Germinal center (tissue), 1 donor: ENCODE measurements at regions not wholly inside any gene's neighbourhood (a gene's known extent, or its start where the extent isn't known, plus 50 kb on each side); places are given as distances from the start of the nearest gene placed in this dataset.

Experiments
- DNase-seq: peaks from one replicate; pipeline ENCODE4 v3.0.0; 2012; ENCODE audit warnings: mixed read lengths, low spot score

DNA sequence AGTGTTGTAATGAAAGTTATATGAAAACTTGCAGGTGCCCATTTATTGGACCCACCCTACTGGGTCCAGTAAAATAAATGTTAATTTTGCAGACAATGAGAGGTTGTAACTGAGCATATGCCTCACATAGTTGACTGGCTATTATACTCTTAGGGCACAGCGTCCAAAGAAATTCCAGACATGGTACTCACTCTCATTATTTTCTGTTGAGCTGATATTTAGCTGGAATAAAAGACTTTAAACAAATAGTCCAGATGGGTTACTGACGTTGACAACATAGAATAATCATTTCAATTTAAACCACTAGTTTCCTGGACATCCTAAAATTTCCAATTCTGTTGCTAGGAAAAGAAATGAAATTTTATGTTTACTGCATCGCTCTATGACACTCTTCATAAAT, 174.5 kb downstream of the ZNF365 start:
- no peak for DNase-seq

DNA sequence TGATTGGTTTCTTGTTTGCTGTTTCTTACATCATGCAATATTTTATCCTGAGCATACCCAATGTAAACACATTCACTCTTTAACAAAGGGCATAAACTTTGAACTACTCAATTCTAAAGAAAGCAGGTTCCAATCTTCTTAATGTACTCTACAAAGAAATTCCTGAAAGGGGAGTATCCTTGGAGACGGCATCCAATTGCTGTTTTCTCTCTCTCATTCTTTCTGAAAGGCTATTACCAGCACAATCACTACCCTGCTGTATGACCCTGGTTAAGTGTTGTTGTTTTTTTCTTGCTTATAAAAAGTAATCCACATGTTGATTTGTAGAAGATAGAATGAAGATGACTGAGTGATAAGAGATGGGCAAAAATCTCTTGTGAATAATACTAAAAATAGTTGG, 176.0 kb downstream of the ZNF365 start:
- DNase-seq = no peak

DNA sequence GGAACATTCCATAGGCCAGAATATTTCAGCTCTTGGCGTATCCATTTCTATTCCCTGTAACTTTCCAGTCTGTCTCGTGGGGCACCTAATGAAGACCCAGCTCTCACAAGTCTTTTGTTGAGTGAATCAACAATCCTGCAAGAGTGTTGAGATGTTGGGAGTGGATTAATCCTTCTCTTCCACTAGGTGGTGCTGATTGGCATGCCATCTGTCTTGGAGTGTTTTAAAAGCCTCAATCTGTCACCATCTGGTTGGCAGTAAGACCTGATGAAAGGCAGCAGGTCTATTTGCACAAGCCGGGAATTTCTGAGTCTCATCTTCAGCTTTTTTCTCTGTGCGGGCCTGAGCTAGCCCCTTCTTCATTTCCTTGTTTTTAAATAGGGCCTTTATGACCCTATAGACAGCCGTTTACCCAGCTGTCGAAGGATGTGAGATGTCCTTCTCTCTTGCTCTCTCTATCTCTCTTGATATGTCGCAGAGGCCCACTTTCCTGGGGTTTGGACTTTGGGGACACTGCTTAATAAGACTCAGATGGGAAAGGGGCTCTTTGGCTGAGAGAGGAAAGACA, 180.5 kb downstream of the ZNF365 start:
- DNase-seq = peak; percentile 36

DNA sequence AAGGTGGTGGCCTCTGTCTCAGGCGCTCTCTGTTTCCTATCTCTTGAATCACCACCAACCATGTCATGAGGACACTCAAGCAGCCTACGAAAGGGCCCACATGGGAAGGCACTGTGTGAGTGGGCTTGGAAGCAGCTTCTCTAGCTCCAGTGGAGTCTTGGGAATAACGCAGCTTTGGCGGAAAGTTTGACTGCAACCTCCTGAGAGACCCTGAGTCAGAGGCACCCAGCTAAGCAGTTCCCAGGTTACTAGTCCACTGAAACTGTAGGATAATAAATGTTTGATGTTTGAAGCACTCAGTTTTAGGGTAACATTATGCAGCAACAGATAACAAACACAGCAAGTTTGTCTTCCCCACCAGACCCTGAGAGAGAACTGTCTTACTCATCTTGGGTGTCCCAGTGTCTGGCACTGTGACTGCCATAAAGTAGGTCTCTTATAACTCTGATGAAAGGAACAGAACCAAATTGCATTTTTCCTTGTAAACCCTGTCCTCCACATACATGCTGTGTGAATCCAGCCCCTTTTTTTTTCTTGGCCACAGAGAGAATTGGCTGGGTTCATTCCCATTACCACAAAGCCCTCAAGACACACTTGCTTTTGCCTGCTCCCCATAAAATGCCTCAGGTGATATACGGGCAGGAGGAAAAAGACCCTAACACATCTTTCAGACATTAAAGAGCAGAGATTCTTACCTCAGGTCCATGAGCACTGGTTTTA, 185.5 kb downstream of the ZNF365 start:
- DNase-seq = no peak

DNA sequence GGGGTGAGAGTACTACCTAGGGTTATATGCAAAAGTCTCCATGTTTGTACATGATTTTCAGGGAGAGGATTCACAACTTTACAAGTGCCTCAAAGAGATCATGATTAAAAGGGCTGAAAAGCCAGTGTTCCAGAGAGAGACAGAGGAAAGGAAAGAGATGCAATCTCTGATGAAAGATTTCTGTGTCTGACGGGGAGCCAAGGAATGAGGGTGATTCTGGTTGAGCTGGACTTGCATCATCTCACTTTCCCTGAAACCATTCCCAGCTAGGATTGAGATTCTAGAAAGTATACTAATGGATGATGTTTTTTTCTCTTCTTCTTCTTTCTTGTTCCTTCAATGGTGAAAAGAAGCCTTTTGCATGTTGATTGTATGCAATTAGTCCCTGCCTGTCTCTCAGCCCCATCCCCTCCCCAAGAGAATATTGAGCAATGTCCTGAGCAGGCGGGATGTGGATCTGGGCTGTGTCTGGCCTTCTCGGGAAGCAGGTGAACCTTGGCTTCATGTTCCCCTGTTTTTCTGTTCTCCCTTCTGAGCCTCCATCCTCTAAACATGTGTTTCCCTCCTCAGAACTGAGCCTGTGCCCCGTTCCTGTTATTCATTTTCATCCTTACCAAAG, 186.1 kb downstream of the ZNF365 start:
- DNase-seq = no peak

DNA sequence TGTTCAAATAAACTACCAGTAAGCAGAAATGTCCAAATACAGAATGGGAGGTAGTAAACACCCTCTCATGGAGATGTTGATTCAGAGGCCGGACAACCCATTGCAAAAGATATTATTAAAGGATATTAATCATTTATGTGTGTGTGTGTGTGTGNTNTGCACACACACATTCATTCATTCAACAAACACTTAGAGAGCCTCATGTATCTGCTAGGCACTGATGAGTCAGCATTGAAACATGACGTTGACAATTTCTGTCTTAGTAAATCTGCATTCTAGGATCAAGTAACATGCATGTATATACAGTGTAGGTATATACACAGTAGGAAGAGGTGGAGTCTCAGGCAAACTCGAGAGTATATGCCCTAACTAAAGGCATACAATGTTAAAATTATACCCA, 187.0 kb downstream of the ZNF365 start:
- DNase-seq = no peak

DNA sequence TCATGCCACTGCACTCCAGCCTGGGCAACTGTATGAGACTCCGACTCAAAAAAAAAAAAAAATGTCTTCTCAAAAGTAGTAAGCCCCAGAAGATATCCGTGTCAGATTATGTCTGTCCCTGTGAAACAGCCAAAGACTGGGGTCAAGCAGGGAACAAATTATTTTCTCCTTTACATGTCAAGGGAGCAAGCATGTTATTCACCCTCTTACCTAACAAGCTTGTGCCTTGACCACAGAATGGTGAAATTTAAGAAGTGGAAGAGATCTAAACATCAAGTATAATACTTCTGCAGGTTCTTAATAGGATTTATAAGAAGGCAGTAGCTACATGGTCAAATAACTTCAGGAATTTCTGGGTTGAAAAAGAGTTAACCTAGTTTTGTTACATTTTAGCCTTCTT, 187.9 kb downstream of the ZNF365 start:
- no peak for DNase-seq

DNA sequence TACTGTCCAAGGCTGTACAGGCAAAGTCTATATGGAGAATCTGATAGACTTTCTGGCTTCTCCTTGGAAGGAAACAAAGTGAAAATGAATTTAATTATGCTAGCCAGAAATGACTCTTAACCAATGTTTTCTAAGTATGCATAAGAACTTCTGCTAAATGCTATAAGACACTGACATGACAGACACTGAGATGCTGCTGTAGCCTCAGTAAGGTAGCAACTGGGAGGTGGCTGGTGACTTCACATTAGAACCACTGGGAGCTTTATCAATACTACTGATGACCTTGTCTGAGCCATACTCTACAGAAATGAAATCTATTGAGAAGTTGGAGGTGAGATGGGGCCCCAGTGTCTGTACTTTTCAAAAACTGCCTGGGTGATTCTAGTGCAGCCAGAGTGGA, 188.6 kb downstream of the ZNF365 start:
- no peak for DNase-seq

DNA sequence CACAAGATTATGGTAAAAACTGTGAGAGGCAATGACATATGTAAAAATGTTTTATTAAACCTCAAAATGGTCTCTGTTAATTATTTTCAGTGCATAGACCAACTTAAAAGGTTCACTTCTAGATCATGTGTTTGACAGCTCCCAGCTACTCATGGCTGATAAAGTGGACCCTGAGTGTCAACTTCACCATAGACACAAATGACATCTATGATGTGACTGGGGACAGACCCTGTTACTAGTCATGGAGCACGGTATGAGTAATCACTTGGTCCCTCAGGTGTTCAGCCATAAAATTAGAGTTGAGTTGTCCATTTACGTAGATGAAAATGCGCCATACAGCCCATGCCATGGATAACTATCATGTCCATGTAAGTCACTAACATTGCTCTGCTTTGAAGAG, 199.8 kb downstream of the ZNF365 start:
- no peak for DNase-seq

DNA sequence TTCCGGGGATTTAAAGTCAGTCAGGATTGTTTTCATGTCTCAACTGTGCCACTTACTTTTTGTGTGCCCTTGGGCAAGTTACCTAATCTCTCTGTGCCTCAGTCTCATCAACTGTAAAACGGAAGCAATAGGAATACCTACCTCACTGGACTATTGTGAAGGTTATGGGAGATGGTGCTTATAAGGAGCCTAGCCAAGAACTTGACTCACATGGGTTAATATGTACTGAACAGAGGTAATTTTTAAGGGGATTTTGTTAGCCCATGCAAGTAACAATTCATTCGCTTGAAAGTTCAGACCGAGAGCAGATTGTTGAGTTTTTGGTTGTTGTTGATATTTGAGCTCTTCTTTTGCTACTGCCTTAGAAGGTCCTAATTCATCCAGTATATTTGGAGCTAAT, 202.9 kb downstream of the ZNF365 start:
- DNase-seq = no peak

DNA sequence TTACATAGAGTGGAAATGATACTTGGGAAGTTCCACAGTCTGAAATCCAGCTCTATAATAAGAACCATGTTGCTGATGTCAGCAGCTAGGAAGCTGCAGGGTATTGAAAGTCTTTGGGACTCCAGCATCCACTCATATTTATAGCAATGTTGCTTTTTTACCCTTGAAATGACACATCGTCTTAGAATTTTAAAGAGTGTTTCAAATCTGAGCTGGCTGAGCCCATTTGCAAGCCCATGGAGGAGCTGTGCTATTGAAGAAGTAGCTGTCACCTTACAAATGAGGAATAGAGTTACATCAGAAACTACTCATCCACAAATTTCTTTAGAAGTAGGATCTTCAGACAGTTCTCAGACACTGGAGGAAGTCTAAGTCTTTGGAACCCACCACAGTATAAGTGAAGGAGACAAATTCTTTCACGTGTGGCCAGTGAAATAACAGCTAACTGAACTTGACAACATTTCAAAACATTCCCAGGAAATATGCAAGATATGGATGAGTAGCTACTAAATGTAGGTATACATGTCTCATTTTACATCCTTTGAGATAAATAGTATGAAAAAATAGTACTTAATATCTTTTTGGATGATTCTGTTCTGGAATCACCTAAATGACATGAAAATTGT, 203.6 kb downstream of the ZNF365 start:
- no peak for DNase-seq

DNA sequence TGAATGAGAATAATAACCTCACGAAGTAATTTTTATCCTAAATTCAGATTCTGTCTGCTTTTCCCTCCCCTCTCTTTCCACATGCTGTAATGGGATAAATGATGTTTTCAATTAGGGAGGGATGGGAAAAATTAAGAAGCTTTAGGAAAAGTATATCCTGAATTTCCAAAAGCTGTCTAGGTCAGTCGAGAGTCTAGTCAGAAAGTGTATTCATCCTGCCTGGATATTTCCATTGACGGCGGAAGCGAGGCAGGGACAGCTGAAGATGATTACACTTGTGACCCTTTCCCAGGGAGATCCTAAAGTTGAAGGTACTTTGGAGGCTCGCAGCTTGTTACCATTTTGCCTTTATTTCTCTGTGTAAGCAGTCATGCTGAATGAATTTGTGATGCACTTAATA, 204.1 kb downstream of the ZNF365 start:
- no peak for DNase-seq

DNA sequence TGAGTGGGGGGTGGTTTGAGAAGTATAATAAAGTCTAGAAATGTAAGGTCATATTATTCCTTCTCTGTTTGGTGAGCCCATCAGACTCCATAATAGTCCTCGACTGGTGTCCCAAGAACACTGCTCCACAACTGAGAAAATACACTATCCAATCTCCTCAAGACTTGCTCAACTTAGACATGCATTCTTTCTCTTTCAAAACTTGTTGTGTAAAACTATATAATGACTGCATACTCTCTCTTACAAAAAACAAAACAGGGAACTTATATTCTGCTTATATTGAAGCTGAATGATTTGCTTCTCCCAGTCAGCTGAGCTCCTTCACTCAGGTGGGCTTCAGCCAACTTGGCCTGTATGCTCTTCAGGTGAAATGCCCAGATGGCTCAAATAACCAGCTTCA, 204.7 kb downstream of the ZNF365 start:
- no peak for DNase-seq

DNA sequence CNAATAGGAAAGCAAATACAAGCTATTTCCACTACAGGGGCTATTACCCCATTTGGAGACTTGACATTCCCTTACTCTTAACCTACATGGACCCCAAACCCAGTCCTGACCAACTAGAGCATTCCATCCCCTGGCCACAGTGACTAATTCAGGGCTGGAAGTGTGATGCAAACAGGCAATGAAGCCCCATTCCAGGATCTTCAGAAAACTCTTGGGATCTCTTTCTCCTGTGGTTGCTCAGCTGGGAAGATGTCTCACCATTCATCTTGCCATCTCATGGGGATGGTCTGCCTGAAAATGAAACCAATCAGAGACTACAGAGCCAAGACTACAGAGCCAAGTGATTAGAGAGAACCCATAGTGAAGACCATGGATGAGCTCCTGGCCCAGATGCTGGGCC, 206.2 kb downstream of the ZNF365 start:
- no peak for DNase-seq

DNA sequence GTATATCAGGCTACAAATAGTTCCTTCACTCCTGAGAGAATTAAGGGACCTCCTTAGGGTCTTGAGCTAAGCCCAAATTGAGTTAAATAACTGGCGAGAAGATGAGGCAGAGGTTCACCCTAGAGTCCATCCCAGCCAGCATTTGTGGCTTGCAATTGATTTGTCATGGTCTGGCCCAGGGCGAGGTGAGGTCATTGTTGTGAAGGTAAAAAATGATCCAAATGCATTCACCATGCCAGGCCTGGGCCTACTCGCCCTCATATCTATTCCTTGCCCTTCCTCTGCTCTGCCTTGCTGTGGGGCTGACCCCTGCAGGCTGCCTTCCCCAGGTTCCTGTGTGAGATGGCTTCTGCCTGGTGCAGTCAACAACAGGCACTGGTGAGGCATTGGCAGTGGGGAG, 207.2 kb downstream of the ZNF365 start:
- no peak for DNase-seq

DNA sequence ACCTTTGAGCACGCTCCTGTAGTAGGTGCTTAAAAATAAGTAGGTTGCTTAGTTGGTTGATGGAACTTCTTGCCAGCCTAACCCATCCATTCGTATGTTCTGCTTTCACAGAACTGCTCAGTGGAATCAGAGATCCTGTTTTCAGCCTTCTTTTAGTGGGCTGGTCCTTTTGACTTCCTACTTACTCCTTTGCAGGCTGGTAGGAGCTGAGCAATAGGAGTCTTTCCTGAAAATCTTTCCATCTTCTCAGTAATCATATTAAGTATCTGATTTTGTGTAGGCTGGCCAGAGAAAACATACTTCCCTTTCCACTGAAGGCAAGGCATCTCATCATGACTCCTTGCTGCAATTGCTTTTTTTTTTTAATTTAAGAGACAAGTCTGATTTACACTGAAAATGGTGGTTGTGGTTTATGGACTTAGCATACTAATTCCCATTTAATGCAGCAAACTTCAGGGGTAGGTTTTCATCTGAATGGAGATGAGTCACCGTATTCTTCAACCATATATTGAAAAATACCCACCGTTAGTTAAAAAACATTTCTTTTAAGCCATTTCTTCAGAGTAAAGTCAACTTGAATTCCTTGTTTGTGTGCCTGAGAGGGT, 208.0 kb downstream of the ZNF365 start:
- no peak for DNase-seq

DNA sequence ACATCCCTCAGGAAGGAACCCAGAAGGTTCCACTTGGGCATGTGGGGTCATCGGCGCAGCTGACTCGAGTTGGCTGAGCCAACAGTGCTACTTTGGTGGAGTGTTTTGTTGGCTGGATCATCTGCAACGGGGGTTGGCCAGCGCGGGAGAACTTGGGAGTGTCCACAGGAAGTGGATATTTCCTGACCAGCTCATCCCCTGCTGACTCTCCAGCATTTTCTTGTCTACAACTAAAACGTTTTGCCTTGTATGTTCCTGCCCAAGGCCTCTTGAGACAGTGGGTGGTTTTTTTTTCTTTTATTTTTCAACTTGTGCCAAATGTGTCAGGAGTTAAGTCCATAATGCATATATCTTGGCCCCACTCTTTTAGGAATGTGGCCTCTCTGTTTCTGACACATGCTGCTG, 208.6 kb downstream of the ZNF365 start:
- DNase-seq = no peak

DNA sequence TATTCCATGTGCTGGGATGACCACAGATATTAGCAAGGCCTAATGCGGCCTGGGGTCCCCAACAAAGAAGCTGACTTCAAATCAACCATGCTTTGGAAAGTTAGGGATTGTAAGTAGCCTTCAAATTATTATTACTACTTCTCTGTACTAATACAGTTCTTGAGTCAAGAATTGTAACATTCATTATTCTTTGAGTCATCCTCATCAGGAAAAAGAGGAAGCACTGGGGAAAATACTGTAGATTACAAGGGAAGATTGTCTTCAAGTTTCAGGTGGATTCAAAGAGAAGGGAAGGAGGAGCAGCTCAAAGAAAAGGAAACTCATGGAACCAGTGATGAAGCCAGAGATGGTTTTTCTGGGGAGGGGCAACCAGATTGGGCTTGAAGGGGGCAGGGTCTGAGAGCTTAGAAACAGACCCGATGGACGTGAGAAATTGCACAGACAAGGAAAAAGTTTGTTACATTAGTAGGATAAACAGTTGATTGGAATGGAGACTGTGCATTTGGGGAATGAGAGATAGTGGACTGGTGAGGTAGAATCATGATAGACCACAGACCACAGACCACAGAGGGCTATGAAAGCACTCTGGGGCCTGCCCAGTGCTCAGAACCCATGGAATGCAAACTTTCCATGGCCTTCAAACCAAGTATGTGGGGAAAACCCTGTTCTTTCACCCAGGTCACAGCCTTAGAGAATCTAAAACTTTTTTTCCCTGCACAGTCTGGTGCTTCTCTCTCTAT, 209.9 kb downstream of the ZNF365 start:
- no peak for DNase-seq

DNA sequence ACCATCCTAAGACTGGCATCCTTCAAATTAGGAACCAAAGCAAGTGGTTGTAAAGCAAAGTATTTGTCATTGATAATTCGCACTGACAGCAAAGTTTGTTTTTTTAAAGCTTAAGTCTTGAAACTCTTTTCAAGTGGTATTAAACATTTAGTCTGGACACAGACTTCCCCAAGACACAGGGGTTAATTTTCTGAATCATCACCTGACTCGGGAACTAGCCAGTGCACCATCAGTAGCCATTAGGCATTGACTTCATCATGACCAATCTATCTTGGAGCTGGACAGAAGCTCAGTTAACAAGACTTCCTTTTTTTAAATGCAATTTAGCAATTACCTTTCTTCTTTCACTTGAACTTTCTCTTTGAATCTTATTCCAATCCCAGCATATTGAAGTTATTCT, 210.6 kb downstream of the ZNF365 start:
- DNase-seq = no peak

DNA sequence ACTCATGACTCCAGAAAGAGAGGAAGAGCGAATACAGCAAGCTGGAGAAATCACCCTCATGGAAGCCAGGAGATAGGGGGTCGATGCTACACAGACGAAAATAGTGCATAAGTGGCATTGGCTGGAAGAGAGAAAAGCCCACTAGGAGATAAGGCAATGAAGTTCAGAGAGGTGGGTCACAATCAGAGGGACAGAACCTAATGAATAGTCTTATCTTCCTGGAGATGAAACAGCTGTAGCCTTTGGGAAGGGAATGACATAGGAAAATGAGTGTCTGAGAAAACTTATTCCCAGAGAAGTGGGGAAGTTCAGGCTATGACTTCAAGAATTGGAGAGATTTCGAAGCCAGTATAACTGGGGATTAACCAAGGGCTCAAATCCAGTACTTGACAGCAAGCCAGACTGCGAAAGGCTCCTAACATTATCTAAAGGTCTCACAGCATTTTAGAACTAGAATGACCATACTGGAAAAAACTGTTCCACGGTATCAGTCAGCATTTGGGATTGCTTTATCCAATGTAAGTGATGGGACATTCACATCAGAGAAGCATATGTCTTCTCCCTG, 211.1 kb downstream of the ZNF365 start:
- DNase-seq = no peak

DNA sequence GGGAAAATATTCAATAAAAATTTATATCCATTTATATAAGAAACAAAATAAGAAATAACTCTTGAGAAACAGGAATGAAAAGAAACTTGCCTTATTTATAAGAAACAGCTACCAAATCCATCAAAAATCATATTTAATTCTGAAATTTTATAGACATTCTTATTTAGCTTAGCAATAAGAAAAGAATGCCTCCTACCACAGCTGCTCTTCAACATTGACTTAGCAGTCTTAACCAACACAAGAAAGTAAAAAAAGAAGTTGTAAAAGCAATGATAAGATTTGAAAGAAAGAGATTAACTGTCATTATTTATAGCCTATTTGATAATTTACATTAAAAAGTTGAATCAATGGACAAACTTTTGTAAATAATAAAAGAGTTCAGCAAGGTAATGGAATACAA, 212.8 kb downstream of the ZNF365 start:
- DNase-seq = no peak

DNA sequence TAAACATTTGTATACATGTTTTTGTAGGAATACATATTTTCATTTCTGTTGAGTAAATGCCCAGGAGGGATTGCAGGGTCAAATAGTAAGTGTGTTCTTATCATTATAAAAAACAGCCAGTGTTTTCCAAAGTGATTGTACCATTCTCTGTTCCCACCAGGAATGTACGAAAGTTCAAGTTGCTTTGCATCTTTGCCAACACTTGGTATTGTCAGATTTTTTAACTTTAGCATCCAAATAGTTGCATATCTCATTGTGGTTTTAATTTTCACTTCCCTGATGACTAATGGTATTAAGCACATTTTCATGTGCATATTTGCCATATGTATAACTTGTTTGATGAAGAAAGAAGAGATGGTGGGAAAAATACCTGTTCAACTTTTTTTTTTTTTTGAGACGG, 213.9 kb downstream of the ZNF365 start:
- no peak for DNase-seq
